CD14-positive monocyte (primary cell): ENCODE measurements at regions not wholly inside any gene's neighbourhood (a gene's known extent, or its start where the extent isn't known, plus 50 kb on each side); places are given as distances from the start of the nearest gene placed in this dataset.

Experiments used
- DNase-seq, 3 donors: peaks; one replicate each; pipeline ENCODE4 v3.0.0-alpha.2; 2011 to 2022
- H2AFZ ChIP-seq: 2 replicates; pipeline ENCODE4 v1.6.0; 2012; ENCODE audit warnings: mild to moderate bottlenecking, low read depth, low read length, inconsistent platforms; ENCODE audit not compliant: insufficient read depth, poor library complexity, severe bottlenecking
- H3K27ac ChIP-seq, 2 donors: 1 replicate in 1 of 2; 2 replicates in 1 of 2; pipeline ENCODE4 v1.5.1; 2012 to 2013; ENCODE audit warnings: low read length in 2 of 2, control low read depth in 1 of 2, inconsistent platforms in 1 of 2, low read depth in 1 of 2, mild to moderate bottlenecking in 1 of 2
- H3K27me3 ChIP-seq, 2 donors: one replicate each; pipeline versions ENCODE4 v1.6.0 to v1.6.1; 2011 to 2013; ENCODE audit warnings: low read length in 2 of 2; ENCODE audit not compliant: control insufficient read depth in 2 of 2, insufficient read depth in 2 of 2
- H3K36me3 ChIP-seq, 2 donors: replicated peaks in 1 of 2; 1 replicate in 1 of 2; 2 replicates in 1 of 2; pipeline versions ENCODE4 v1.5.1 to v1.6.1; 2012 to 2013; ENCODE audit warnings: low read length in 2 of 2, control low read depth in 1 of 2, inconsistent platforms in 1 of 2, mild to moderate bottlenecking in 1 of 2; ENCODE audit not compliant: insufficient read depth in 2 of 2, control insufficient read depth in 1 of 2
- H3K4me1 ChIP-seq, 2 donors: 1 replicate in 1 of 2; 2 replicates in 1 of 2; pipeline versions ENCODE4 v1.5.1 to v1.6.1; 2012 to 2013; ENCODE audit warnings: low read length in 2 of 2, control low read depth in 1 of 2, inconsistent platforms in 1 of 2, mild to moderate bottlenecking in 1 of 2, moderate library complexity in 1 of 2; ENCODE audit not compliant: insufficient read depth in 2 of 2, control insufficient read depth in 1 of 2
- H3K4me2 ChIP-seq: replicated peaks from 2 replicates; pipeline ENCODE3; 2012; ENCODE audit warnings: low read length, moderate library complexity, mild to moderate bottlenecking; ENCODE audit not compliant: poor library complexity, severe bottlenecking; ENCODE audit errors: extremely low read depth
- H3K4me3 ChIP-seq, 3 experiments: fragments of 200-600 bp in 1 of 3; sonication (generic) in 1 of 3; replicated peaks in 1 of 3; 1 replicate in 2 of 3; 2 replicates in 1 of 3; pipeline ENCODE4 v1.5.1; 2011 to 2013; ENCODE audit warnings: low read length in 3 of 3, mild to moderate bottlenecking in 3 of 3, control low read depth in 2 of 3, low read depth in 2 of 3, inconsistent platforms in 1 of 3, moderate library complexity in 1 of 3
- H3K79me2 ChIP-seq: 2 replicates; pipeline ENCODE4 v1.6.0; 2012; ENCODE audit warnings: mild to moderate bottlenecking, control low read depth, inconsistent platforms, low read length, moderate library complexity; ENCODE audit not compliant: insufficient read depth
- H3K9ac ChIP-seq: 2 replicates; pipeline ENCODE4 v1.6.0; 2017; ENCODE audit warnings: low read length, mild to moderate bottlenecking; ENCODE audit not compliant: insufficient read depth, poor library complexity, severe bottlenecking
- H3K9me3 ChIP-seq, 2 donors: replicated peaks in 1 of 2; 1 replicate in 1 of 2; 2 replicates in 1 of 2; pipeline versions ENCODE4 v1.5.1 to v1.6.1; 2012 to 2013; ENCODE audit warnings: low read length in 2 of 2, control low read depth in 1 of 2; ENCODE audit not compliant: control insufficient read depth in 1 of 2, insufficient read depth in 1 of 2
- H4K20me1 ChIP-seq: 2 replicates; pipeline ENCODE4 v1.6.0; 2012; ENCODE audit warnings: mild to moderate bottlenecking, low read length, control low read depth, moderate library complexity; ENCODE audit not compliant: insufficient read depth
- H3K27ac Mint-ChIP-seq, 7 donors: one replicate each; pipeline ENCODE4 v1.8.0; 2020; ENCODE audit warnings: mild to moderate bottlenecking in 7 of 7, mixed read lengths in 7 of 7, moderate library complexity in 6 of 7, inconsistent platforms in 2 of 7
- H3K27me3 Mint-ChIP-seq, 3 donors: one replicate each; pipeline ENCODE4 v1.8.0; 2021 to 2022; ENCODE audit warnings: low read depth in 3 of 3, mild to moderate bottlenecking in 3 of 3, mixed read lengths in 3 of 3, moderate library complexity in 3 of 3, inconsistent platforms in 1 of 3
- H3K36me3 Mint-ChIP-seq, 2 donors: one replicate each; pipeline ENCODE4 v1.8.0; 2020; ENCODE audit warnings: mixed read lengths in 2 of 2, inconsistent platforms in 1 of 2, mild to moderate bottlenecking in 1 of 2
- H3K4me1 Mint-ChIP-seq: one replicate; pipeline ENCODE4 v1.8.0; 2020; ENCODE audit warnings: mild to moderate bottlenecking, mixed read lengths
- H3K4me3 Mint-ChIP-seq, 2 donors: one replicate each; pipeline ENCODE4 v1.8.0; 2020; ENCODE audit warnings: mild to moderate bottlenecking in 2 of 2, mixed read lengths in 2 of 2, moderate library complexity in 1 of 2
- H3K9me3 Mint-ChIP-seq, 7 donors: one replicate each; pipeline ENCODE4 v1.8.0; 2020 to 2022; ENCODE audit warnings: mixed read lengths in 7 of 7, mild to moderate bottlenecking in 6 of 7, moderate library complexity in 6 of 7, inconsistent platforms in 2 of 7
- WGBS: methylation state at CpG from one replicate; pipeline ENCODE4 v1.1.5; 2013; ENCODE audit warnings: missing lambda C conversion rate; ENCODE audit not compliant: insufficient coverage; 5-methylcytosine and 5-hydroxymethylcytosine counted together
- intact Hi-C, 2 donors: fragments of 100-400 bp; cut with micrococcal nuclease; formaldehyde crosslinking; loops; one replicate each; pipeline versions ENCODE4 v1.15.0 to v1.15.1; 2023
- TF ChIP-seq, protein P1 (sequence below): fragments of 200-600 bp; IDR thresholded peaks from one replicate; pipeline ENCODE4 v1.8.0; 2022; ENCODE audit warnings: antibody characterized with exemption, mild to moderate bottlenecking

DNA sequence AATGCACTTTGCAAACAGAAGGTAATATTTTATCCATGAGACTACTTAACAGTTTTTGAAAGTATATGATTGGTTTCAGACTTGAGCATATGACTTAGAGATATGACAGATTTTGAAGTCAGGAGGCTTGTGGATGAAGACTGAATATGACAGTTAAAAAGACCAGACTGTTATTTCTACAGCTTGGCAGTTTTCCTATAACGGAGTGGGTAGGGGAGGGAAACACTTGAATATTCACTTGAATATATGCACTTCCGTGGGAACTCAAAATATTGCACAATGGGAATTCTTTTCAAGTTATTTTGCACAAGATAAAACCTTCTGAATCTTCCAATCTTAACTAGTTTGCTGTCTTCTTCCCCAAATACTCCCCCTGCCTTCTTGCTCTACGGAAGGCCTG, 64.6 kb upstream of the ACKR3 start:
- Histone ChIP-seq H3K4me3 (no peak overlapping the region), H3K27ac (no peak overlapping the region), H3K9me3 (no peaks in the 10 kb centered on the region), H4K20me1 (no peaks in the 10 kb centered on the region), H3K4me2 (no peak overlapping the region), H3K9ac (no peak overlapping the region), H3K36me3 (no peaks in the 10 kb centered on the region), H3K4me1 (peaks cover 3 to 8% of the 10 kb centered on the region in 2 donors), H3K79me2 (no peaks in the 10 kb centered on the region), H3K27me3 (peaks cover 27 to 37% of the 10 kb centered on the region in 2 donors), H2AFZ (no peak overlapping the region)
- DNase-seq: no peak
- intact Hi-C loops: no loop called here
- H3K4me1 Mint-ChIP-seq: peaks cover 11% of the 10 kb centered on the region
- H3K27me3 Mint-ChIP-seq: peaks cover 31 to 54% (median 37%) of the 10 kb centered on the region in 3 donors
- H3K27ac Mint-ChIP-seq: peak overlapping the region in 1 of 7 donors; percentile 50
- no peaks in the 10 kb centered on the region for H3K36me3 Mint-ChIP-seq
- 85% methylated on average over 3 of the region's 3 CpGs for WGBS
- peaks cover 0 to 9% (median 0%) of the 10 kb centered on the region in 7 donors for H3K9me3 Mint-ChIP-seq
- no peak overlapping the region for H3K4me3 Mint-ChIP-seq
- TF ChIP-seq, protein P1, sequence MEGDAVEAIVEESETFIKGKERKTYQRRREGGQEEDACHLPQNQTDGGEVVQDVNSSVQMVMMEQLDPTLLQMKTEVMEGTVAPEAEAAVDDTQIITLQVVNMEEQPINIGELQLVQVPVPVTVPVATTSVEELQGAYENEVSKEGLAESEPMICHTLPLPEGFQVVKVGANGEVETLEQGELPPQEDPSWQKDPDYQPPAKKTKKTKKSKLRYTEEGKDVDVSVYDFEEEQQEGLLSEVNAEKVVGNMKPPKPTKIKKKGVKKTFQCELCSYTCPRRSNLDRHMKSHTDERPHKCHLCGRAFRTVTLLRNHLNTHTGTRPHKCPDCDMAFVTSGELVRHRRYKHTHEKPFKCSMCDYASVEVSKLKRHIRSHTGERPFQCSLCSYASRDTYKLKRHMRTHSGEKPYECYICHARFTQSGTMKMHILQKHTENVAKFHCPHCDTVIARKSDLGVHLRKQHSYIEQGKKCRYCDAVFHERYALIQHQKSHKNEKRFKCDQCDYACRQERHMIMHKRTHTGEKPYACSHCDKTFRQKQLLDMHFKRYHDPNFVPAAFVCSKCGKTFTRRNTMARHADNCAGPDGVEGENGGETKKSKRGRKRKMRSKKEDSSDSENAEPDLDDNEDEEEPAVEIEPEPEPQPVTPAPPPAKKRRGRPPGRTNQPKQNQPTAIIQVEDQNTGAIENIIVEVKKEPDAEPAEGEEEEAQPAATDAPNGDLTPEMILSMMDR: no peak

DNA sequence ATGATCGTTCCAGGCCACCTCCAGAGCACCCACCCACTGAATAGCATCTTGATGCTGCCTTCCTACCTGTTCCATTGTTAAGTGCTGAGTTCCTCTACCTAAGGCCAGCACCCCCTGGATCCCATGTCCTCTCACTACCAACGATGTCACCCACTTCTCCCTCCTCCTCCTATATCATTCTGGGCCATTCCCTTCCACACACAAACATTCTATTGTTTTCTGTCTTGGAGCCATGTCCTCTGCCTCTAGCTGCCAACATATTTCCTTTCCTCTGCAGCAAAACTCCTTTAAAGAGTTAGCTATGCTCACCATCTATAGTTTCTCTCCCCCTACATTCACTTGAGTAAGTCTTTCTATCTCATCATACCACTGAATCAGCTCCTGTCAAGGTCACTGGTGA, 64.0 kb upstream of the ACKR3 start:
- H3K9ac ChIP-seq: no peak overlapping the region
- H3K9me3 ChIP-seq: no peaks in the 10 kb centered on the region
- H3K4me1 ChIP-seq: peaks cover 3% of the 10 kb centered on the region in 2 donors
- no peak for DNase-seq
- peaks cover 10% of the 10 kb centered on the region for H3K4me1 Mint-ChIP-seq
- TF ChIP-seq, protein P1: no peak
- no peak overlapping the region for H3K4me3 ChIP-seq
- H4K20me1 ChIP-seq: no peaks in the 10 kb centered on the region
- intact Hi-C loops: no loop called here
- no peaks in the 10 kb centered on the region for H3K36me3 Mint-ChIP-seq
- no peak overlapping the region for H3K27ac ChIP-seq
- no peak overlapping the region for H3K27ac Mint-ChIP-seq
- WGBS: 81% methylated on average over 2 of the region's 2 CpGs
- peaks cover 37 to 58% (median 37%) of the 10 kb centered on the region in 3 donors for H3K27me3 Mint-ChIP-seq
- peaks cover 0 to 9% (median 0%) of the 10 kb centered on the region in 7 donors for H3K9me3 Mint-ChIP-seq
- no peaks in the 10 kb centered on the region for H3K36me3 ChIP-seq
- no peaks in the 10 kb centered on the region for H3K79me2 ChIP-seq
- H3K4me3 Mint-ChIP-seq: peak overlapping the region in 1 of 2 donors; percentile 18
- no peak overlapping the region for H2AFZ ChIP-seq
- H3K4me2 ChIP-seq: no peak overlapping the region
- peaks cover 27 to 37% of the 10 kb centered on the region in 2 donors for H3K27me3 ChIP-seq
